CD14-positive monocyte (primary cell): ENCODE measurements at regions not wholly inside any gene's neighbourhood (a gene's known extent, or its start where the extent isn't known, plus 50 kb on each side); places are given as distances from the start of the nearest gene placed in this dataset.
"Not testable (repeated sequence)": the region's sequence is repeated elsewhere in the genome, so short reads cannot be mapped to it uniquely, and the experiment has no call there.

Experiments
- DNase-seq, 3 donors: peaks; one replicate each; pipeline ENCODE4 v3.0.0-alpha.2; 2011 to 2022
- H2AFZ ChIP-seq: 2 replicates; pipeline ENCODE4 v1.6.0; 2012; ENCODE audit warnings: mild to moderate bottlenecking, low read depth, low read length, inconsistent platforms; ENCODE audit not compliant: insufficient read depth, poor library complexity, severe bottlenecking
- H3K27ac ChIP-seq, 2 donors: 1 replicate in 1 of 2; 2 replicates in 1 of 2; pipeline ENCODE4 v1.5.1; 2012 to 2013; ENCODE audit warnings: low read length in 2 of 2, control low read depth in 1 of 2, inconsistent platforms in 1 of 2, low read depth in 1 of 2, mild to moderate bottlenecking in 1 of 2
- H3K27me3 ChIP-seq, 2 donors: one replicate each; pipeline versions ENCODE4 v1.6.0 to v1.6.1; 2011 to 2013; ENCODE audit warnings: low read length in 2 of 2; ENCODE audit not compliant: control insufficient read depth in 2 of 2, insufficient read depth in 2 of 2
- H3K36me3 ChIP-seq, 2 donors: replicated peaks in 1 of 2; 1 replicate in 1 of 2; 2 replicates in 1 of 2; pipeline versions ENCODE4 v1.5.1 to v1.6.1; 2012 to 2013; ENCODE audit warnings: low read length in 2 of 2, control low read depth in 1 of 2, inconsistent platforms in 1 of 2, mild to moderate bottlenecking in 1 of 2; ENCODE audit not compliant: insufficient read depth in 2 of 2, control insufficient read depth in 1 of 2
- H3K4me1 ChIP-seq, 2 donors: 1 replicate in 1 of 2; 2 replicates in 1 of 2; pipeline versions ENCODE4 v1.5.1 to v1.6.1; 2012 to 2013; ENCODE audit warnings: low read length in 2 of 2, control low read depth in 1 of 2, inconsistent platforms in 1 of 2, mild to moderate bottlenecking in 1 of 2, moderate library complexity in 1 of 2; ENCODE audit not compliant: insufficient read depth in 2 of 2, control insufficient read depth in 1 of 2
- H3K4me2 ChIP-seq: replicated peaks from 2 replicates; pipeline ENCODE3; 2012; ENCODE audit warnings: low read length, moderate library complexity, mild to moderate bottlenecking; ENCODE audit not compliant: poor library complexity, severe bottlenecking; ENCODE audit errors: extremely low read depth
- H3K4me3 ChIP-seq, 3 experiments: fragments of 200-600 bp in 1 of 3; sonication (generic) in 1 of 3; replicated peaks in 1 of 3; 1 replicate in 2 of 3; 2 replicates in 1 of 3; pipeline ENCODE4 v1.5.1; 2011 to 2013; ENCODE audit warnings: low read length in 3 of 3, mild to moderate bottlenecking in 3 of 3, control low read depth in 2 of 3, low read depth in 2 of 3, inconsistent platforms in 1 of 3, moderate library complexity in 1 of 3
- H3K79me2 ChIP-seq: 2 replicates; pipeline ENCODE4 v1.6.0; 2012; ENCODE audit warnings: mild to moderate bottlenecking, control low read depth, inconsistent platforms, low read length, moderate library complexity; ENCODE audit not compliant: insufficient read depth
- H3K9ac ChIP-seq: 2 replicates; pipeline ENCODE4 v1.6.0; 2017; ENCODE audit warnings: low read length, mild to moderate bottlenecking; ENCODE audit not compliant: insufficient read depth, poor library complexity, severe bottlenecking
- H3K9me3 ChIP-seq, 2 donors: replicated peaks in 1 of 2; 1 replicate in 1 of 2; 2 replicates in 1 of 2; pipeline versions ENCODE4 v1.5.1 to v1.6.1; 2012 to 2013; ENCODE audit warnings: low read length in 2 of 2, control low read depth in 1 of 2; ENCODE audit not compliant: control insufficient read depth in 1 of 2, insufficient read depth in 1 of 2
- H4K20me1 ChIP-seq: 2 replicates; pipeline ENCODE4 v1.6.0; 2012; ENCODE audit warnings: mild to moderate bottlenecking, low read length, control low read depth, moderate library complexity; ENCODE audit not compliant: insufficient read depth
- H3K27ac Mint-ChIP-seq, 7 donors: one replicate each; pipeline ENCODE4 v1.8.0; 2020; ENCODE audit warnings: mild to moderate bottlenecking in 7 of 7, mixed read lengths in 7 of 7, moderate library complexity in 6 of 7, inconsistent platforms in 2 of 7
- H3K27me3 Mint-ChIP-seq, 3 donors: one replicate each; pipeline ENCODE4 v1.8.0; 2021 to 2022; ENCODE audit warnings: low read depth in 3 of 3, mild to moderate bottlenecking in 3 of 3, mixed read lengths in 3 of 3, moderate library complexity in 3 of 3, inconsistent platforms in 1 of 3
- H3K36me3 Mint-ChIP-seq, 2 donors: one replicate each; pipeline ENCODE4 v1.8.0; 2020; ENCODE audit warnings: mixed read lengths in 2 of 2, inconsistent platforms in 1 of 2, mild to moderate bottlenecking in 1 of 2
- H3K4me1 Mint-ChIP-seq: one replicate; pipeline ENCODE4 v1.8.0; 2020; ENCODE audit warnings: mild to moderate bottlenecking, mixed read lengths
- H3K4me3 Mint-ChIP-seq, 2 donors: one replicate each; pipeline ENCODE4 v1.8.0; 2020; ENCODE audit warnings: mild to moderate bottlenecking in 2 of 2, mixed read lengths in 2 of 2, moderate library complexity in 1 of 2
- H3K9me3 Mint-ChIP-seq, 7 donors: one replicate each; pipeline ENCODE4 v1.8.0; 2020 to 2022; ENCODE audit warnings: mixed read lengths in 7 of 7, mild to moderate bottlenecking in 6 of 7, moderate library complexity in 6 of 7, inconsistent platforms in 2 of 7
- CTCF ChIP-seq: fragments of 200-600 bp; IDR thresholded peaks from one replicate; pipeline ENCODE4 v1.8.0; 2022; ENCODE audit warnings: antibody characterized with exemption, mild to moderate bottlenecking
- WGBS: methylation state at CpG from one replicate; pipeline ENCODE4 v1.1.5; 2013; ENCODE audit warnings: missing lambda C conversion rate; ENCODE audit not compliant: insufficient coverage; 5-methylcytosine and 5-hydroxymethylcytosine counted together
- intact Hi-C, 2 donors: fragments of 100-400 bp; cut with micrococcal nuclease; formaldehyde crosslinking; loops; one replicate each; pipeline versions ENCODE4 v1.15.0 to v1.15.1; 2023

GRCh38 chr12:25361511-25361910 is 110.8 kb upstream of the KRAS start:
- Histone ChIP-seq H3K9me3 (no peaks in the 10 kb centered on the region), H3K4me1 (no peaks in the 10 kb centered on the region), H3K36me3 (no peaks in the 10 kb centered on the region), H3K9ac (no peak overlapping the region), H3K4me2 (no peak overlapping the region), H3K27ac (no peak overlapping the region), H3K27me3 (no peaks in the 10 kb centered on the region), H2AFZ (no peak overlapping the region), H3K79me2 (no peaks in the 10 kb centered on the region), H4K20me1 (no peaks in the 10 kb centered on the region), H3K4me3 (no peak overlapping the region)
- no peak for TF ChIP-seq CTCF
- Mint-ChIP-seq H3K9me3 (peaks cover 0 to 4% (median 0%) of the 10 kb centered on the region in 7 donors), H3K36me3 (no peaks in the 10 kb centered on the region), H3K4me3 (no peak overlapping the region), H3K4me1 (peaks cover 7% of the 10 kb centered on the region), H3K27ac (no peak overlapping the region), H3K27me3 (peaks cover 0 to 6% (median 6%) of the 10 kb centered on the region in 3 donors)
- WGBS: no CpG with 5 or more reads among the region's 2 CpGs
- no peak for DNase-seq
- intact Hi-C loops: no loop called here

GRCh38 chr12:25357595-25357994 is 106.9 kb upstream of the KRAS start:
- no peaks in the 10 kb centered on the region for H3K36me3 ChIP-seq
- intact Hi-C loops: no loop called here
- H3K79me2 ChIP-seq: no peaks in the 10 kb centered on the region
- WGBS: 100% methylated on average over 1 of the region's 2 CpGs
- no peaks in the 10 kb centered on the region for H3K4me1 ChIP-seq
- H4K20me1 ChIP-seq: no peaks in the 10 kb centered on the region
- Mint-ChIP-seq H3K27me3 (peaks cover 1 to 6% (median 5%) of the 10 kb centered on the region in 3 donors), H3K4me3 (no peak overlapping the region), H3K9me3 (no peaks in the 10 kb centered on the region), H3K27ac (no peak overlapping the region), H3K36me3 (no peaks in the 10 kb centered on the region), H3K4me1 (no peaks in the 10 kb centered on the region)
- TF ChIP-seq CTCF: no peak
- DNase-seq: no peak
- no peak overlapping the region for H3K4me2 ChIP-seq
- H2AFZ ChIP-seq: no peak overlapping the region
- no peak overlapping the region for H3K9ac ChIP-seq
- H3K9me3 ChIP-seq: no peaks in the 10 kb centered on the region
- H3K27me3 ChIP-seq: no peaks in the 10 kb centered on the region
- H3K4me3 ChIP-seq: no peak overlapping the region
- H3K27ac ChIP-seq: no peak overlapping the region

- H3K9ac ChIP-seq, H3K79me2 ChIP-seq, H3K4me3 ChIP-seq, H3K27me3 ChIP-seq, H3K9me3 Mint-ChIP-seq, H2AFZ ChIP-seq, H3K36me3 Mint-ChIP-seq, H3K4me1 Mint-ChIP-seq, H3K4me3 Mint-ChIP-seq, H3K27ac Mint-ChIP-seq, intact Hi-C loops, H3K27ac ChIP-seq, H3K4me1 ChIP-seq, H3K9me3 ChIP-seq, H3K27me3 Mint-ChIP-seq, H3K36me3 ChIP-seq, H4K20me1 ChIP-seq, DNase-seq, H3K4me2 ChIP-seq: not testable (repeated sequence)
- no CpG with 5 or more reads among the region's 2 CpGs for WGBS
These were observed 102.2 kb upstream of the KRAS start for GRCh38 chr12:25352942-25353341.
